ENCODE measurements at regions not wholly inside any gene's neighbourhood (a gene's known extent, or its start where the extent isn't known, plus 50 kb on each side); places are given as distances from the start of the nearest gene placed in this dataset.

DNA sequence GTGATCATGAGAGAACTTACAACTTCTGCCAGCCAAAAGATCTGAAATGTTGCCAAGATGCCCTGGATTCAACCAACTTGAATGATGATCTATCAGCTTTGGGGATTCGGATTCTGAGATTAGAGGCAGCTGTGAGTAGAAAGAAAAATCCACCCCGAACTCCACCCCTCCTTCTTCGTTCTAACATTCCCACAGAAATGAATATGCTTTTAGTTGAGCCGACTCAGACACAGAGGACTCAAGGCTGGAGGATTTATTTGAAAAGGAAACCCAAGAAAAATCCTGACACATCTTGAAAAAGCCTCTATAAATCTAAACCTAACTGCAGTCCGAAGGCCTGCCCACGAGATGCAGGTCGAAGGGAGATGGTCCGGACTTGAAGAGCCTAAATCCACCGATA, 275.0 kb downstream of the GAS1 start:
- intact Hi-C loops (cut with micrococcal nuclease): no loop called here
- Mint-ChIP-seq H3K4me1 (no peaks in the 10 kb centered on the region), H3K36me3 (ENCODE audit: low read depth) (no peaks in the 10 kb centered on the region), H3K9me3 (peaks cover 7% of the 10 kb centered on the region), H3K27me3 (no peaks in the 10 kb centered on the region), H3K27ac (no peak overlapping the region), H3K4me3 (no peak overlapping the region)
- no peak for ATAC-seq (ENCODE audit: low read depth)
- POLR2A ChIA-PET: no interaction called here
- TF ChIP-seq CTCF (IDR thresholded peaks at IDR 0.05): no peak
- CTCF ChIA-PET: no interaction called here
- no peak for DNase-seq

GRCh38 chr9:86671018-86671417, 276.3 kb downstream of the GAS1 start:
- DNase-seq: no peak
- H3K9me3 Mint-ChIP-seq: peaks cover 7% of the 10 kb centered on the region
- intact Hi-C loops (cut with micrococcal nuclease): no loop called here
- H3K36me3 Mint-ChIP-seq (ENCODE audit: low read depth): no peaks in the 10 kb centered on the region
- ATAC-seq (ENCODE audit: low read depth): no peak
- H3K27me3 Mint-ChIP-seq: no peaks in the 10 kb centered on the region
- no peak overlapping the region for H3K27ac Mint-ChIP-seq
- ChIA-PET CTCF (no interaction called here), POLR2A (no interaction called here)
- TF ChIP-seq CTCF (IDR thresholded peaks at IDR 0.05): no peak
- H3K4me1 Mint-ChIP-seq: no peaks in the 10 kb centered on the region
- no peak overlapping the region for H3K4me3 Mint-ChIP-seq

- H3K27ac Mint-ChIP-seq: no peak overlapping the region
- DNase-seq (no peak), ATAC-seq (ENCODE audit: low read depth) (no peak)
- no peaks in the 10 kb centered on the region for H3K27me3 Mint-ChIP-seq
- POLR2A ChIA-PET: no interaction called here
- H3K4me1 Mint-ChIP-seq: no peaks in the 10 kb centered on the region
- CTCF ChIA-PET: no interaction called here
- no peak for TF ChIP-seq CTCF (IDR thresholded peaks at IDR 0.05)
- H3K36me3 Mint-ChIP-seq (ENCODE audit: low read depth): no peaks in the 10 kb centered on the region
- intact Hi-C loops (cut with micrococcal nuclease): no loop called here
- H3K9me3 Mint-ChIP-seq: peaks cover 7% of the 10 kb centered on the region
- H3K4me3 Mint-ChIP-seq: no peak overlapping the region
Observed at GRCh38 chr9:86670536-86670935, 276.8 kb downstream of the GAS1 start.

GRCh38 chr9:86670076-86670475, 277.2 kb downstream of the GAS1 start:
- peaks cover 7% of the 10 kb centered on the region for H3K9me3 Mint-ChIP-seq
- POLR2A ChIA-PET: no interaction called here
- TF ChIP-seq CTCF (IDR thresholded peaks at IDR 0.05): no peak

GRCh38 chr9:86669422-86669821, 277.9 kb downstream of the GAS1 start:
- intact Hi-C loops (cut with micrococcal nuclease): no loop called here
- ATAC-seq (ENCODE audit: low read depth) (no peak), DNase-seq (no peak)
- ChIA-PET POLR2A (no interaction called here), CTCF (no interaction called here)
- no peak overlapping the region for H3K27ac Mint-ChIP-seq
- TF ChIP-seq CTCF (IDR thresholded peaks at IDR 0.05): no peak
- H3K9me3 Mint-ChIP-seq: peaks cover 7% of the 10 kb centered on the region
- no peak overlapping the region for H3K4me3 Mint-ChIP-seq
- no peaks in the 10 kb centered on the region for H3K4me1 Mint-ChIP-seq
- H3K36me3 Mint-ChIP-seq (ENCODE audit: low read depth): no peaks in the 10 kb centered on the region
- H3K27me3 Mint-ChIP-seq: peaks cover 1% of the 10 kb centered on the region

More at GRCh38 chr9:86670076-86670475, 277.2 kb downstream of the GAS1 start:
- Mint-ChIP-seq H3K27ac (no peak overlapping the region), H3K4me3 (no peak overlapping the region), H3K27me3 (no peaks in the 10 kb centered on the region), H3K36me3 (ENCODE audit: low read depth) (no peaks in the 10 kb centered on the region), H3K4me1 (no peaks in the 10 kb centered on the region)
- no peak for ATAC-seq (ENCODE audit: low read depth)
- no peak for DNase-seq
- intact Hi-C loops (cut with micrococcal nuclease): no loop called here
- CTCF ChIA-PET: no interaction called here
